ENCODE measurements at regions not wholly inside any gene's neighbourhood (a gene's known extent, or its start where the extent isn't known, plus 50 kb on each side); places are given as distances from the start of the nearest gene placed in this dataset.

- ChIA-PET POLR2A (no interaction called here), CTCF (no interaction called here)
- no peak for TF ChIP-seq CTCF (IDR thresholded peaks at IDR 0.05; ENCODE audit: low read depth, low read length)
- H3K27ac ChIP-seq (ENCODE audit: low read depth, low read length), result no peak overlapping the region
- no peaks in the 10 kb centered on the region for H3K27me3 ChIP-seq (ENCODE audit: control insufficient read depth, insufficient read depth, low read length)
- H3K4me3 ChIP-seq (ENCODE audit: low read depth, low read length), result no peak overlapping the region
- no peak for DNase-seq (ENCODE audit: low read depth, low spot score)
- no peaks in the 10 kb centered on the region for H3K9me3 ChIP-seq (ENCODE audit: control insufficient read depth, insufficient read depth, low read length)
Observed at GRCh38 chr20:39258253-39258652, 296.1 kb downstream of the DHX35 start.

- CTCF ChIA-PET, result no interaction called here
- Histone ChIP-seq H3K4me3 (ENCODE audit: low read depth, low read length) (no peak overlapping the region), H3K27me3 (ENCODE audit: control insufficient read depth, insufficient read depth, low read length) (no peaks in the 10 kb centered on the region), H3K27ac (ENCODE audit: low read depth, low read length) (no peak overlapping the region), H3K9me3 (ENCODE audit: control insufficient read depth, insufficient read depth, low read length) (no peaks in the 10 kb centered on the region)
- POLR2A ChIA-PET, result no interaction called here
- no peak for TF ChIP-seq CTCF (IDR thresholded peaks at IDR 0.05; ENCODE audit: low read depth, low read length)
- no peak for DNase-seq (ENCODE audit: low read depth, low spot score)
Observed at GRCh38 chr20:39253051-39253755, 291.1 kb downstream of the DHX35 start.

- no peak for DNase-seq (ENCODE audit: low read depth, low spot score)
- no peaks in the 10 kb centered on the region for H3K27me3 ChIP-seq (ENCODE audit: control insufficient read depth, insufficient read depth, low read length)
- CTCF ChIA-PET, result no interaction called here
- H3K4me3 ChIP-seq (ENCODE audit: low read depth, low read length), result no peak overlapping the region
- no peaks in the 10 kb centered on the region for H3K9me3 ChIP-seq (ENCODE audit: control insufficient read depth, insufficient read depth, low read length)
- POLR2A ChIA-PET, result no interaction called here
- TF ChIP-seq CTCF (IDR thresholded peaks at IDR 0.05; ENCODE audit: low read depth, low read length), result no peak
- no peak overlapping the region for H3K27ac ChIP-seq (ENCODE audit: low read depth, low read length)
Observed at GRCh38 chr20:39252035-39252434, 289.9 kb downstream of the DHX35 start.

GRCh38 chr20:39249798-39250197, 287.7 kb downstream of the DHX35 start:
- no peak for DNase-seq (ENCODE audit: low read depth, low spot score)
- Histone ChIP-seq H3K27ac (ENCODE audit: low read depth, low read length) (no peak overlapping the region), H3K27me3 (ENCODE audit: control insufficient read depth, insufficient read depth, low read length) (no peaks in the 10 kb centered on the region), H3K4me3 (ENCODE audit: low read depth, low read length) (no peak overlapping the region), H3K9me3 (ENCODE audit: control insufficient read depth, insufficient read depth, low read length) (no peaks in the 10 kb centered on the region)
- ChIA-PET POLR2A (no interaction called here), CTCF (no interaction called here)
- TF ChIP-seq CTCF (IDR thresholded peaks at IDR 0.05; ENCODE audit: low read depth, low read length), result no peak

GRCh38 chr20:39248862-39249485, 286.8 kb downstream of the DHX35 start:
- Histone ChIP-seq H3K27me3 (ENCODE audit: control insufficient read depth, insufficient read depth, low read length) (no peaks in the 10 kb centered on the region), H3K4me3 (ENCODE audit: low read depth, low read length) (no peak overlapping the region), H3K9me3 (ENCODE audit: control insufficient read depth, insufficient read depth, low read length) (no peaks in the 10 kb centered on the region), H3K27ac (ENCODE audit: low read depth, low read length) (no peak overlapping the region)
- ChIA-PET POLR2A (no interaction called here), CTCF (no interaction called here)
- DNase-seq (ENCODE audit: low read depth, low spot score), result no peak
- no peak for TF ChIP-seq CTCF (IDR thresholded peaks at IDR 0.05; ENCODE audit: low read depth, low read length)

All from AG04450 (cell line).